ENCODE measurements at regions not wholly inside any gene's neighbourhood (a gene's known extent, or its start where the extent isn't known, plus 50 kb on each side); places are given as distances from the start of the nearest gene placed in this dataset.
A peak's percentile ranks its signal among the peaks of the same experiment; 100 is the strongest.

- no peak for TF ChIP-seq CTCF (IDR thresholded peaks at IDR 0.05; ENCODE audit: insufficient read depth, low read length)
- no peak overlapping the region for H3K4me3 ChIP-seq (ENCODE audit: low read depth, low read length)
- peak; percentile 12 for DNase-seq (ENCODE audit: low read depth)
Observed at GRCh38 chr16:72677662-72678447, 370.1 kb downstream of the ZFHX3 start.

- DNase-seq (ENCODE audit: low read depth) = no peak
- H3K4me3 ChIP-seq (ENCODE audit: low read depth, low read length) = no peak overlapping the region
- TF ChIP-seq CTCF (IDR thresholded peaks at IDR 0.05; ENCODE audit: insufficient read depth, low read length) = no peak
Observed at GRCh38 chr16:72673118-72673517, 374.8 kb downstream of the ZFHX3 start.

- no peak for TF ChIP-seq CTCF (IDR thresholded peaks at IDR 0.05; ENCODE audit: insufficient read depth, low read length)
- peak; percentile 19 for DNase-seq (ENCODE audit: low read depth)
- H3K4me3 ChIP-seq (ENCODE audit: low read depth, low read length) = no peak overlapping the region
Observed at GRCh38 chr16:72666267-72666666, 381.7 kb downstream of the ZFHX3 start.

- no peak for DNase-seq (ENCODE audit: low read depth)
- peak overlapping the region; percentile 91 for H3K4me3 ChIP-seq (ENCODE audit: low read depth, low read length)
- TF ChIP-seq CTCF (IDR thresholded peaks at IDR 0.05; ENCODE audit: insufficient read depth, low read length) = no peak
Observed at GRCh38 chr16:72665701-72666100, 382.2 kb downstream of the ZFHX3 start.

- H3K4me3 ChIP-seq (ENCODE audit: low read depth, low read length) = peak overlapping the region; percentile 91
- TF ChIP-seq CTCF (IDR thresholded peaks at IDR 0.05; ENCODE audit: insufficient read depth, low read length) = no peak
- peak; percentile 100 for DNase-seq (ENCODE audit: low read depth)
Observed at GRCh38 chr16:72664509-72665408, 383.2 kb downstream of the ZFHX3 start.

- no peak for DNase-seq (ENCODE audit: low read depth)
- H3K4me3 ChIP-seq (ENCODE audit: low read depth, low read length) = peak overlapping the region; percentile 91
- no peak for TF ChIP-seq CTCF (IDR thresholded peaks at IDR 0.05; ENCODE audit: insufficient read depth, low read length)
Observed at GRCh38 chr16:72664056-72664508, 383.8 kb downstream of the ZFHX3 start.

Data from fibroblast of the aortic adventitia (primary cell).